Stomach (tissue), 4 donors: ENCODE measurements at regions not wholly inside any gene's neighbourhood (a gene's known extent, or its start where the extent isn't known, plus 50 kb on each side); places are given as distances from the start of the nearest gene placed in this dataset.
"Not testable (repeated sequence)": the region's sequence is repeated elsewhere in the genome, so short reads cannot be mapped to it uniquely, and the experiment has no call there.

ENCODE experiments used
- POLR2A ChIP-seq, 4 donors: fragments of 450-650 bp; IDR thresholded peaks; one replicate each; pipeline ENCODE4 v1.6.1; 2016; ENCODE audit warnings: antibody characterized with exemption in 4 of 4, control low read depth in 2 of 4, mild to moderate bottlenecking in 1 of 4, moderate library complexity in 1 of 4
- TF ChIP-seq, protein P1 (sequence below), 7 experiments: fragments of 450-650 bp in 4 of 7; fragments of 200-600 bp in 3 of 7; sonication (generic) in 3 of 7; IDR thresholded peaks; one replicate each; pipeline ENCODE4 v1.5.1; 2016 to 2019; ENCODE audit warnings: antibody characterized with exemption in 7 of 7, control low read depth in 2 of 7, mild to moderate bottlenecking in 1 of 7

DNA sequence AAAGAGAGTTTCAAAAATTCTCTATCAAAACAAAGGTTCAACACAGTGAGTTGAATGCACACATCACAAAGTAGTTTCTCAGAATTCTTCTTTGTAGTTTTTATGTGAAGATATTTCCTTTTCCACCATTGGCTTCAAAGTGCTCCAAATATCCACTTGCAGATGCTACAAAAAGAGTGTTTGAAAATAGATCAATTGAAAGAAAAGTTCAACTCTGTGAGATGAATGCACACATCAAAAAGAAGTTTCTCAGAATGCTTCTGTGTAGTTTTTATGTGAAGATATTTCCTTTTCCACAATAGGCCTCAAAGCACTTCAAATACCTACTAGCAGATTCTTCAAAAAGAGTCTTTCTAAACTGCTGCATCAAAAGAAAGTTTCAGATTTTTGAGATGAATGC lies 298.3 kb upstream of the DEFB115 start:
- TF ChIP-seq, protein P1, sequence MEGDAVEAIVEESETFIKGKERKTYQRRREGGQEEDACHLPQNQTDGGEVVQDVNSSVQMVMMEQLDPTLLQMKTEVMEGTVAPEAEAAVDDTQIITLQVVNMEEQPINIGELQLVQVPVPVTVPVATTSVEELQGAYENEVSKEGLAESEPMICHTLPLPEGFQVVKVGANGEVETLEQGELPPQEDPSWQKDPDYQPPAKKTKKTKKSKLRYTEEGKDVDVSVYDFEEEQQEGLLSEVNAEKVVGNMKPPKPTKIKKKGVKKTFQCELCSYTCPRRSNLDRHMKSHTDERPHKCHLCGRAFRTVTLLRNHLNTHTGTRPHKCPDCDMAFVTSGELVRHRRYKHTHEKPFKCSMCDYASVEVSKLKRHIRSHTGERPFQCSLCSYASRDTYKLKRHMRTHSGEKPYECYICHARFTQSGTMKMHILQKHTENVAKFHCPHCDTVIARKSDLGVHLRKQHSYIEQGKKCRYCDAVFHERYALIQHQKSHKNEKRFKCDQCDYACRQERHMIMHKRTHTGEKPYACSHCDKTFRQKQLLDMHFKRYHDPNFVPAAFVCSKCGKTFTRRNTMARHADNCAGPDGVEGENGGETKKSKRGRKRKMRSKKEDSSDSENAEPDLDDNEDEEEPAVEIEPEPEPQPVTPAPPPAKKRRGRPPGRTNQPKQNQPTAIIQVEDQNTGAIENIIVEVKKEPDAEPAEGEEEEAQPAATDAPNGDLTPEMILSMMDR (IDR thresholded peaks at IDR 0.05) = not testable (repeated sequence)
- TF ChIP-seq POLR2A (IDR thresholded peaks at IDR 0.05) = not testable (repeated sequence)
